Progenitor cell of endocrine pancreas (in vitro differentiated cells): ENCODE measurements at regions not wholly inside any gene's neighbourhood (a gene's known extent, or its start where the extent isn't known, plus 50 kb on each side); places are given as distances from the start of the nearest gene placed in this dataset.

Source experiments
- DNase-seq: peaks from one replicate; pipeline ENCODE4 v3.0.0; 2021; ENCODE audit warnings: low spot score; ENCODE audit not compliant: unreplicated experiment
- H3K27ac Mint-ChIP-seq: 2 replicates; pipeline ENCODE4 v1.8.0; 2021; ENCODE audit warnings: mild to moderate bottlenecking, moderate library complexity, mixed read lengths
- H3K27me3 Mint-ChIP-seq: 2 replicates; pipeline ENCODE4 v1.8.0; 2021; ENCODE audit warnings: mixed read lengths
- H3K36me3 Mint-ChIP-seq: 2 replicates; pipeline ENCODE4 v1.8.0; 2022; ENCODE audit warnings: mixed read lengths; ENCODE audit not compliant: insufficient read depth
- H3K4me1 Mint-ChIP-seq: 2 replicates; pipeline ENCODE4 v1.8.0; 2021; ENCODE audit warnings: low read depth, mixed read lengths
- H3K4me3 Mint-ChIP-seq: 2 replicates; pipeline ENCODE4 v1.8.0; 2021; ENCODE audit warnings: low read depth, mild to moderate bottlenecking, moderate library complexity, mixed read lengths
- H3K9me3 Mint-ChIP-seq: 2 replicates; pipeline ENCODE4 v1.8.0; 2021; ENCODE audit warnings: low read depth, mixed read lengths
- TF ChIP-seq, protein P1 (sequence below): fragments of 200-600 bp; sonication (generic); IDR thresholded peaks from one replicate; pipeline ENCODE4 v1.5.0; 2021; ENCODE audit warnings: antibody characterized with exemption, mild to moderate bottlenecking; ENCODE audit not compliant: unreplicated experiment

GRCh38 chr3:109532257-109533216, 195.2 kb upstream of the DPPA4 start:
- peak; percentile 30 for DNase-seq
- TF ChIP-seq, protein P1, sequence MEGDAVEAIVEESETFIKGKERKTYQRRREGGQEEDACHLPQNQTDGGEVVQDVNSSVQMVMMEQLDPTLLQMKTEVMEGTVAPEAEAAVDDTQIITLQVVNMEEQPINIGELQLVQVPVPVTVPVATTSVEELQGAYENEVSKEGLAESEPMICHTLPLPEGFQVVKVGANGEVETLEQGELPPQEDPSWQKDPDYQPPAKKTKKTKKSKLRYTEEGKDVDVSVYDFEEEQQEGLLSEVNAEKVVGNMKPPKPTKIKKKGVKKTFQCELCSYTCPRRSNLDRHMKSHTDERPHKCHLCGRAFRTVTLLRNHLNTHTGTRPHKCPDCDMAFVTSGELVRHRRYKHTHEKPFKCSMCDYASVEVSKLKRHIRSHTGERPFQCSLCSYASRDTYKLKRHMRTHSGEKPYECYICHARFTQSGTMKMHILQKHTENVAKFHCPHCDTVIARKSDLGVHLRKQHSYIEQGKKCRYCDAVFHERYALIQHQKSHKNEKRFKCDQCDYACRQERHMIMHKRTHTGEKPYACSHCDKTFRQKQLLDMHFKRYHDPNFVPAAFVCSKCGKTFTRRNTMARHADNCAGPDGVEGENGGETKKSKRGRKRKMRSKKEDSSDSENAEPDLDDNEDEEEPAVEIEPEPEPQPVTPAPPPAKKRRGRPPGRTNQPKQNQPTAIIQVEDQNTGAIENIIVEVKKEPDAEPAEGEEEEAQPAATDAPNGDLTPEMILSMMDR: peak; percentile 72
- Mint-ChIP-seq H3K27me3 (no peaks in the 10 kb centered on the region), H3K27ac (no peak overlapping the region), H3K4me3 (no peak overlapping the region), H3K9me3 (peaks cover 4% of the 10 kb centered on the region), H3K4me1 (no peaks in the 10 kb centered on the region), H3K36me3 (no peaks in the 10 kb centered on the region)

GRCh38 chr3:109545746-109546145, 208.4 kb upstream of the DPPA4 start:
- Mint-ChIP-seq H3K27me3 (no peaks in the 10 kb centered on the region), H3K36me3 (no peaks in the 10 kb centered on the region), H3K27ac (no peak overlapping the region), H3K9me3 (peaks cover 8% of the 10 kb centered on the region), H3K4me3 (no peak overlapping the region), H3K4me1 (no peaks in the 10 kb centered on the region)
- TF ChIP-seq, protein P1: no peak
- no peak for DNase-seq

DNA sequence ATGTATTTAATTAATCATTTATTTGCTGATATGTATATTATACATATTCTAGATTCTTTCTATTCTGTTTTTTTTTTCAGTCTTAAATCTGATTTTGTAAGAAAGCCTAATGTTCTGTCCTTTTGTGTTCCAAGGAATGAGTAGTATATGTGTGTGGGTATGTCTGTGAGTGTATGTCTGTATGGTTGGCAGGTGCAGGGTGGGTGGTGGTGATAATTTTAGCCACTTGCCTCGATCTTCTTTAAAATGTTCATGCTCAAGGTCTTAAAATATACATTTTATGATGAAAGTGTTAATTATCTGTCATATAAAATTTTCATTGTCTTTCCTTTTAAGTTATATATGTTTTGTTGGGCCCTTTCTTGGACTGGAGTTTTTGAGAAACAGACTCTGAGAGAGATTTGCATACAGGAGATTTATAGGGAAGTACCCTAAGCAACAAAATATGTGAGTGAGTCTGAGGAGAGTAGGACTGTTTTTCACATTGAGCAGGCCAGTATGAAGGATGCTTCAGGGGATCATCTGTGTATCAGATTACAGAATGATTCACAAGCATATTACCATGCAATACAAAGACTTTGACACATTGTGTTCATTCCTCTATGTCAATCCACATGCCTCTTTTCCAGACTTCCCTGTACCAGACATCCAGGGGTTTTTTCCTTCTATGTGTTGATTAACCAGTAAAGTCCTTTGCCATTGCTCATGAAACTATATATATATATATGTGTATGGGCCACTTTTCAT, 211.0 kb upstream of the DPPA4 start:
- Mint-ChIP-seq H3K9me3 (peaks cover 3% of the 10 kb centered on the region), H3K36me3 (no peaks in the 10 kb centered on the region), H3K4me3 (no peak overlapping the region), H3K4me1 (peaks cover 6% of the 10 kb centered on the region), H3K27ac (no peak overlapping the region), H3K27me3 (no peaks in the 10 kb centered on the region)
- TF ChIP-seq, protein P1: no peak
- no peak for DNase-seq

DNA sequence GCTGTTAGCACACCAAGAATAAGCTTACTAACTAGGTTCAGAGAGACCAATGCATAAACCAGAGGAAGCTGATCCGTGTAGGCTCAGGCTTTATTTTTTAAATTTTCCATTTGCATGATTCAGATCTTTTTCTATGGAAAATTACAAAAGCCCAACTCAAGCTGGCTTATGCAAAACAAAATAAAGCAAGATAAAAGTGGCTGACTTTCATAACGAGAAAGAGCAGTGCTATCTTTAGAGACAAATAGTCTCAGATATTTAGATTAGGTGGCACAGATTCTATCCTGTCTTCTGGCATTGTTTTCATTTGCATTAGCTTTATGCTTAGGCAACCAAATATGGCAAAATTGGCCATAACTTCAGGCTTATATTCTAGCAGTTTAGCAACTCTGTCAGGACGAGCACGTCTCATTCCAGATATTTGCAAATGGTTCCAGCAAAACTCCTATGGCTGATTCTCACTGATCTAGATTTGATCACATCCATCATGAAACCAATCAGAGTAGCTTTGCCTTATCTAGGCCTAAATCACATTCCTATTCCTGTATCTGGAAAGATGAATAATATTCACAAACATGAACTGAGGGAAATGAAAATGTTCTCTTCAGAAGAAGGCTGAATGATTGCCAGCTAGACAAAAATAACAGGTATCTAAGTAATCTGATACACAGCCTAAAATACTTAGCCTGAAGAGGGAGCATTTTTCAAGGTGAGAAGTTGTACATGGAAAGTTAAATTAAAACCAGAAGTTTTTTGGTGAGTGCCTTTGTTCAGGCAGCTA, 216.4 kb upstream of the DPPA4 start:
- TF ChIP-seq, protein P1: no peak
- H3K27ac Mint-ChIP-seq: no peak overlapping the region
- peaks cover 6% of the 10 kb centered on the region for H3K4me1 Mint-ChIP-seq
- peaks cover 17% of the 10 kb centered on the region for H3K9me3 Mint-ChIP-seq
- no peaks in the 10 kb centered on the region for H3K27me3 Mint-ChIP-seq
- DNase-seq: no peak
- no peaks in the 10 kb centered on the region for H3K36me3 Mint-ChIP-seq
- H3K4me3 Mint-ChIP-seq: no peak overlapping the region

- no peak overlapping the region for H3K4me3 Mint-ChIP-seq
- H3K4me1 Mint-ChIP-seq: no peaks in the 10 kb centered on the region
- TF ChIP-seq, protein P1: no peak
- no peaks in the 10 kb centered on the region for H3K27me3 Mint-ChIP-seq
- DNase-seq: no peak
- H3K9me3 Mint-ChIP-seq: peaks cover 17% of the 10 kb centered on the region
- no peaks in the 10 kb centered on the region for H3K36me3 Mint-ChIP-seq
- H3K27ac Mint-ChIP-seq: no peak overlapping the region
Observed at GRCh38 chr3:109559389-109559788, 222.0 kb upstream of the DPPA4 start.
